CD4-positive, alpha-beta T cell (primary cell): ENCODE measurements at regions not wholly inside any gene's neighbourhood (a gene's known extent, or its start where the extent isn't known, plus 50 kb on each side); places are given as distances from the start of the nearest gene placed in this dataset.

ENCODE experiments used
- ATAC-seq: fragments of 200-7000 bp; cut with Tn5 transposase; one replicate; pipeline ENCODE4 v1.10.0; 2022; ENCODE audit warnings: mild to moderate bottlenecking; ENCODE audit not compliant: poor library complexity
- CTCF ChIA-PET: fragments of 350-600 bp; sonication (Branson Sonifier 250); formaldehyde crosslinking; loops from one replicate; lab custom pipeline; 2021; ENCODE audit warnings: antibody characterized with exemption, inconsistent platforms; lab: Charles Lee
- POLR2A ChIA-PET: fragments of 350-600 bp; sonication (Branson Sonifier 250); formaldehyde crosslinking; loops from one replicate; lab custom pipeline; 2021; ENCODE audit warnings: antibody characterized with exemption, inconsistent platforms; lab: Charles Lee
- DNase-seq, 14 experiments: peaks; one replicate each; pipeline ENCODE4 v3.0.0-alpha.2; 2013 to 2020; ENCODE audit warnings: mixed read lengths in 2 of 14
- H3K27ac ChIP-seq, 2 donors: one replicate each; pipeline versions ENCODE4 v1.5.1 to v1.7.0; 2013; ENCODE audit warnings: low read length in 2 of 2, low read depth in 1 of 2, mild to moderate bottlenecking in 1 of 2
- H3K27me3 ChIP-seq, 2 experiments: 1 replicate in 1 of 2; 2 replicates in 1 of 2; pipeline versions ENCODE4 v1.6.1 to v1.7.0; 2013; ENCODE audit warnings: low read length in 2 of 2, control low read depth in 1 of 2, mild to moderate bottlenecking in 1 of 2, moderate library complexity in 1 of 2; ENCODE audit not compliant: insufficient read depth in 2 of 2, control insufficient read depth in 1 of 2
- H3K36me3 ChIP-seq: one replicate; pipeline ENCODE4 v1.6.1; 2013; ENCODE audit warnings: low read length, control low read depth; ENCODE audit not compliant: insufficient read depth
- H3K4me1 ChIP-seq: one replicate; pipeline ENCODE4 v1.6.1; 2013; ENCODE audit warnings: low read length, control low read depth; ENCODE audit not compliant: insufficient read depth
- H3K4me3 ChIP-seq: one replicate; pipeline ENCODE4 v1.5.1; 2013; ENCODE audit warnings: mild to moderate bottlenecking, low read length, moderate library complexity
- H3K9me3 ChIP-seq, 2 experiments: 1 replicate in 1 of 2; 2 replicates in 1 of 2; pipeline versions ENCODE4 v1.6.1 to v1.7.0; 2013; ENCODE audit warnings: low read length in 2 of 2, mild to moderate bottlenecking in 2 of 2, control low read depth in 1 of 2, moderate library complexity in 1 of 2; ENCODE audit not compliant: control insufficient read depth in 1 of 2, insufficient read depth in 1 of 2
- H3K27ac Mint-ChIP-seq: one replicate; pipeline ENCODE4 v1.8.0; 2020; ENCODE audit warnings: mixed read lengths
- H3K27me3 Mint-ChIP-seq: one replicate; pipeline ENCODE4 v1.8.0; 2021; ENCODE audit warnings: mixed read lengths
- H3K36me3 Mint-ChIP-seq: one replicate; pipeline ENCODE4 v1.8.0; 2021; ENCODE audit warnings: low read depth, mixed read lengths
- H3K4me1 Mint-ChIP-seq: one replicate; pipeline ENCODE4 v1.8.0; 2021; ENCODE audit warnings: low read depth, mixed read lengths
- H3K4me3 Mint-ChIP-seq: one replicate; pipeline ENCODE4 v1.8.0; 2020; ENCODE audit warnings: mild to moderate bottlenecking, mixed read lengths
- H3K9me3 Mint-ChIP-seq: one replicate; pipeline ENCODE4 v1.8.0; 2020; ENCODE audit warnings: mixed read lengths
- CTCF ChIP-seq: fragments of 200-600 bp; IDR thresholded peaks from one replicate; pipeline ENCODE4 v1.8.0; 2022; ENCODE audit warnings: antibody characterized with exemption, mild to moderate bottlenecking
- intact Hi-C, 2 experiments: fragments of 100-400 bp; cut with DNase I in 1 of 2; cut with micrococcal nuclease in 1 of 2; formaldehyde crosslinking; loops; one replicate each; pipeline versions ENCODE4 v1.15.1 to v1.9.0; 2023 to 2025; cut with DNase I, micrococcal nuclease

- intact Hi-C loops: loop anchor here in 1 of 2 experiments (10.0 kb wide), 1 partner anchor 520 kb away; the partner anchor contains the start of gene DUSP6
- peaks cover 5 to 12% of the 10 kb centered on the region in 2 experiments for H3K9me3 ChIP-seq
- Mint-ChIP-seq H3K27ac (no peak overlapping the region), H3K9me3 (peaks cover 6% of the 10 kb centered on the region), H3K36me3 (peaks cover 4% of the 10 kb centered on the region), H3K27me3 (no peaks in the 10 kb centered on the region), H3K4me1 (peaks cover 32% of the 10 kb centered on the region), H3K4me3 (no peak overlapping the region)
- TF ChIP-seq CTCF: no peak
- ATAC-seq (no peak), DNase-seq (no peak)
- no peak overlapping the region for H3K27ac ChIP-seq
- H3K36me3 ChIP-seq: no peaks in the 10 kb centered on the region
- H3K27me3 ChIP-seq: no peaks in the 10 kb centered on the region
- H3K4me3 ChIP-seq: no peak overlapping the region
- POLR2A ChIA-PET: interaction anchor here (2.6 kb wide), 1 partner anchor 12 kb away, joined by 10 read pairs; no protein-coding TSS in a partner anchor
- CTCF ChIA-PET: no interaction called here
- no peaks in the 10 kb centered on the region for H3K4me1 ChIP-seq
Observed at GRCh38 chr12:89875225-89875624, 166.6 kb upstream of the ATP2B1 start.

- intact Hi-C loops: loop anchor here in 1 of 2 experiments (5.0 to 10.0 kb wide), 2 partner anchors 68 to 519 kb away; partner anchors contain the start of gene DUSP6
- ATAC-seq (no peak), DNase-seq (no peak)
- Histone ChIP-seq H3K36me3 (no peaks in the 10 kb centered on the region), H3K4me3 (no peak overlapping the region), H3K9me3 (peaks cover 5 to 14% of the 10 kb centered on the region in 2 experiments), H3K27ac (no peak overlapping the region), H3K27me3 (no peaks in the 10 kb centered on the region), H3K4me1 (no peaks in the 10 kb centered on the region)
- Mint-ChIP-seq H3K36me3 (peaks cover 4% of the 10 kb centered on the region), H3K4me3 (no peak overlapping the region), H3K9me3 (peaks cover 6% of the 10 kb centered on the region), H3K27me3 (no peaks in the 10 kb centered on the region), H3K4me1 (peaks cover 23% of the 10 kb centered on the region), H3K27ac (no peak overlapping the region)
- CTCF ChIA-PET: no interaction called here
- POLR2A ChIA-PET: interaction anchor here (2.6 kb wide), 1 partner anchor 11 kb away, joined by 10 read pairs; no protein-coding TSS in a partner anchor
- no peak for TF ChIP-seq CTCF
Observed at GRCh38 chr12:89874146-89874545, 165.5 kb upstream of the ATP2B1 start.

DNA sequence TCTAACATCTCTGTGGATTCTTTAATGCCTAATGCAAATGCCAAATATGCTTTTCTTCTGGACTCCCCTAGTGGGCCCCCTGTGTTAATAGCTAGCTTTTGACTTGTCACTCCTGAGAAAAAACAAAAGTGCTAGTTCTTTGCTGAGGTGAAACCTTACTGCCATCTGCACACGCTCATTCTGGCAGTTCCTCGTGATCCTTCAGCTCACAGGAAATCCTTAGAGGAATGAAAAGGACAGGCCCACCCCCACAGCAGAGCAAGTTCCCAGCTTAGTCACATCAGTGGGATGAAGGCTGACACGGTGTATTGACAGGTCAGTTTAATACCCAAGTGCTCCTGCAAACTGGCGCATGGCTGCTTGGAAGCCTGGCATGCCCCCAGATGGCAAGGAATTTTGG, 165.1 kb upstream of the ATP2B1 start:
- H3K4me3 ChIP-seq: no peak overlapping the region
- H3K27ac ChIP-seq: no peak overlapping the region
- no peak overlapping the region for H3K27ac Mint-ChIP-seq
- TF ChIP-seq CTCF: no peak
- H3K9me3 ChIP-seq: peaks cover 5 to 14% of the 10 kb centered on the region in 2 experiments
- H3K27me3 ChIP-seq: no peaks in the 10 kb centered on the region
- peaks cover 4% of the 10 kb centered on the region for H3K36me3 Mint-ChIP-seq
- peaks cover 6% of the 10 kb centered on the region for H3K9me3 Mint-ChIP-seq
- intact Hi-C loops: loop anchor here in 1 of 2 experiments (5.0 to 10.0 kb wide), 2 partner anchors 69 to 519 kb away; partner anchors contain the start of gene DUSP6
- no peaks in the 10 kb centered on the region for H3K36me3 ChIP-seq
- H3K4me1 Mint-ChIP-seq: peaks cover 19% of the 10 kb centered on the region
- no peaks in the 10 kb centered on the region for H3K4me1 ChIP-seq
- H3K4me3 Mint-ChIP-seq: no peak overlapping the region
- ChIA-PET CTCF (no interaction called here), POLR2A (interaction anchor here (2.6 kb wide), 1 partner anchor 10 kb away, joined by 10 read pairs; no protein-coding TSS in a partner anchor)
- H3K27me3 Mint-ChIP-seq: no peaks in the 10 kb centered on the region
- ATAC-seq (no peak), DNase-seq (no peak)
